Mesodermal cell (in vitro differentiated cells): ENCODE measurements at regions not wholly inside any gene's neighbourhood (a gene's known extent, or its start where the extent isn't known, plus 50 kb on each side); places are given as distances from the start of the nearest gene placed in this dataset.
"Not testable (repeated sequence)": the region's sequence is repeated elsewhere in the genome, so short reads cannot be mapped to it uniquely, and the experiment has no call there.

ENCODE experiments used
- H3K27ac ChIP-seq: 2 replicates; pipeline ENCODE4 v1.7.0; 2013; ENCODE audit warnings: mild to moderate bottlenecking, low read depth, low read length, moderate library complexity; ENCODE audit not compliant: severe bottlenecking
- H3K36me3 ChIP-seq: 2 replicates; pipeline ENCODE4 v1.7.1; 2013; ENCODE audit warnings: mild to moderate bottlenecking, low read length, moderate library complexity; ENCODE audit not compliant: control insufficient read depth, insufficient read depth
- H3K4me1 ChIP-seq: one replicate; pipeline ENCODE4 v1.7.1; 2013; ENCODE audit warnings: mild to moderate bottlenecking, low read length; ENCODE audit not compliant: insufficient read depth, control insufficient read depth, poor library complexity, severe bottlenecking
- H3K4me3 ChIP-seq: 2 replicates; pipeline ENCODE4 v1.7.0; 2013; ENCODE audit warnings: low read length, control low read depth, mild to moderate bottlenecking; ENCODE audit not compliant: insufficient read depth, poor library complexity, severe bottlenecking; ENCODE audit errors: extremely low read depth
- H3K9me3 ChIP-seq: 2 replicates; pipeline ENCODE4 v1.7.1; 2013; ENCODE audit warnings: mild to moderate bottlenecking, low read length, moderate library complexity; ENCODE audit not compliant: control insufficient read depth
- WGBS, 2 experiments: methylation state at CpG; one replicate each; pipeline ENCODE4 v1.1.5; 2013; ENCODE audit warnings: missing lambda C conversion rate in 2 of 2; ENCODE audit not compliant: insufficient coverage in 2 of 2; 5-methylcytosine and 5-hydroxymethylcytosine counted together

DNA sequence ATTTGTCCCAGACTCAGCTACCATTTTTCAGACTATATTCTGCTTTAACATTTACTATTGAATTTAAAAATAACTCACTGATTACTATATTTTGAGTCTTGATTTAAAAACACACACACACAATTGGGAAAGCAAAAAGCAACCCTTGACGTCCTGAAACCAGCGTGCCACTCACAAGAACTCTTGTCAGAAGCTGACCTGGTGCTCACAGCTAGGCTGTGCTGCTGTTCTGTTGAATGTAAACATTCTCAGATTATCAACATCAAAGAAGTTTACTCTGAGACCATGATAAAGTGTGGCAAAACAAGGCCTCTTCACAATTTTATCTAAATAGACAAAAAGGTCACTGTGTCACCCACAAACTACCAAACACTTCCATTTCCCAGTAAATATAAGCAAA is 62.6 kb upstream of the CACNA2D1 start:
- WGBS, 2 experiments, result 63 to 75% methylated on average over 2 of the region's 2 CpGs
- peaks cover 5% of the 10 kb centered on the region for H3K9me3 ChIP-seq
- no peaks in the 10 kb centered on the region for H3K36me3 ChIP-seq
- no peak overlapping the region for H3K4me3 ChIP-seq
- no peaks in the 10 kb centered on the region for H3K4me1 ChIP-seq
- peak overlapping the region; percentile 30 for H3K27ac ChIP-seq

DNA sequence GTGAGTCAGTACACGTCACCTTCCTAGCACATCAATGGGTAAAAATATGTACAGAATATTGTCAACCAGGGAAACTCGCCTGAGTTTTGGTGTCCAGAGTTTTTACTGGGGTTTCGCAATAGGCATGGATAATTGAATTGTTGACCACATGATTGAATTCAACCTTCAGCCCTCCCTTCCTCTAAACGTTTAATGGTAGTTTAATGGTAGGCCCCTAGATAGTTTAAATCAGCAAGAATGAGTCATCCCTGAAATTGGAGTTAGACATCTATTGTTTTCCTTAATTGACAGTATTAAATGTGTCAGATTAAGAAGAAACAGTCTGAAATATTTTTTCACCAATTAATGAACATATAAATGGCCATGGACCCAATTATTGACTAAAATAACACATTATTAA is 57.8 kb upstream of the CACNA2D1 start:
- Histone ChIP-seq H3K9me3 (peaks cover 8% of the 10 kb centered on the region), H3K36me3 (no peaks in the 10 kb centered on the region), H3K4me1 (no peaks in the 10 kb centered on the region), H3K4me3 (no peak overlapping the region), H3K27ac (no peak overlapping the region)
- WGBS, 2 experiments, result 80 to 100% methylated on average over 1 of the region's 4 CpGs

DNA sequence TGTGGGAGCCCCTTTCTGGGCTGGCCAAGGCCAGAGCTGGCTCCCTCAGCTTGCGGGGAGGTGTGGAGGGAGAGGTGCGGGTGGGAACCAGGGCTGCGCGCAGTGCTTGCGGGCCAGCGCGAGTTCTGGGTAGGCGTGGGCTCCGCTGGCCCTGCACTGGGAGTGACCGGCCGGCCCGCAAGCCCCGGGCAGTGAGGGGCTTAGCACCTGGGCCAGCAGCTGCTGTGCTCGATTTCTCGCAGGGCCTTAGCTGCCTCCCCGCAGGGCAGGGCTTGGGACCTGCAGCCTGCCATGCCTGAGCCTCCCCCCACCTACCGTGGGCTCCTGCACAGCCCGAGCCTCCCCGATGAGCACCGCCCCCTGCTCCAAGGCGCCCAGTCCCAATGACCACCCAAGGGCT is 56.0 kb upstream of the CACNA2D1 start:
- not testable (repeated sequence) for H3K4me3 ChIP-seq, H3K9me3 ChIP-seq, H3K27ac ChIP-seq, H3K4me1 ChIP-seq, H3K36me3 ChIP-seq
- WGBS, 2 experiments, result 96% methylated on average over 14 to 16 of the region's 21 CpGs

DNA sequence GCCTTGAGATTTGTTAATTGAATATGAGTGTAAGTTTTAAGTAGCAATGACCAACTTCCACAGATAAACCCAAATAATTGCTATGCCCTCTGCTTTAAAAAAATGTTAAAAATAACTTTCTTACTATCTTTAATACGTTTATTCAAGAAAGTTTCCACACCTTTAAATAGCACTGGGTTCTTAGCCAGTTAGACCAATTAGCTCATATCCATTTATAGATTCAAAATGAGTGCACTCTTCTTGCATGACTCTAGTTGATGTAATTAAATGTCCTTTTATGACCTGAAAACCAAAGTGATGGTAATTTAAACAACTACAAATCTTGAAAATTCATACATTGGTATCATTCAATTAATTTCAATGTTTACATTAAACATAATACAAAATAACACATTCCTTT is 50.8 kb upstream of the CACNA2D1 start:
- no peaks in the 10 kb centered on the region for H3K4me1 ChIP-seq
- no peak overlapping the region for H3K4me3 ChIP-seq
- H3K9me3 ChIP-seq, result no peaks in the 10 kb centered on the region
- no peak overlapping the region for H3K27ac ChIP-seq
- WGBS, 2 experiments, result no CpG with 5 or more reads among the region's 1 CpG
- no peaks in the 10 kb centered on the region for H3K36me3 ChIP-seq
